OCI-LY1 (cell line): ENCODE measurements at regions not wholly inside any gene's neighbourhood (a gene's known extent, or its start where the extent isn't known, plus 50 kb on each side); places are given as distances from the start of the nearest gene placed in this dataset.

ENCODE experiments used
- EZH2 ChIP-seq: fragments of 200-600 bp; sonication (generic), shearing (Covaris generic); IDR thresholded peaks from 2 replicates; pipeline ENCODE4 v1.8.0; 2017; ENCODE audit warnings: borderline replicate concordance, mixed run types, mild to moderate bottlenecking, antibody characterized with exemption, low read length, moderate library complexity, mixed read lengths
- TF ChIP-seq, protein P1 (sequence below): fragments of 200-600 bp; sonication (generic), shearing (Covaris generic); IDR thresholded peaks from 2 replicates; pipeline ENCODE4 v1.5.1; 2017; ENCODE audit warnings: mild to moderate bottlenecking, antibody characterized with exemption, low read length, moderate library complexity, mixed read lengths

DNA sequence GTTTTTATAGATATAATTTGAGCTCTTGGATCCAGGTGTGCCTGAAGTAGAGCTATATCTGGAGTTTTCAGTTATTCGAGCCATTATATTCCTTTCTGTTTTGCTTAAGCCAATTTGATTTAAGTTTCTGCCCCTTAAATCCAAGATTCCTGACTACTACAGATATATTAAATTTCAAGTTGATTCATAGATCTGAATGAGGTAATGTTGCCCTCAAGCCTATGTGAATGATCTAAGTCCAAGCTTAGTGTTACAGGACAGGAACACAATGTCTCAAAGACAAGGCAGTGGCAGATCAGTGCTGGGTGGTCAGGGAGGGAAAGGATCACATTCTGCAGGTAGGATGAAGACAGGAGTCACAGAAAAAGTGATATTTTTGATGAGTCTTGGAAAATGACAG, 75.7 kb upstream of the CTBP2 start:
- TF ChIP-seq, protein P1, sequence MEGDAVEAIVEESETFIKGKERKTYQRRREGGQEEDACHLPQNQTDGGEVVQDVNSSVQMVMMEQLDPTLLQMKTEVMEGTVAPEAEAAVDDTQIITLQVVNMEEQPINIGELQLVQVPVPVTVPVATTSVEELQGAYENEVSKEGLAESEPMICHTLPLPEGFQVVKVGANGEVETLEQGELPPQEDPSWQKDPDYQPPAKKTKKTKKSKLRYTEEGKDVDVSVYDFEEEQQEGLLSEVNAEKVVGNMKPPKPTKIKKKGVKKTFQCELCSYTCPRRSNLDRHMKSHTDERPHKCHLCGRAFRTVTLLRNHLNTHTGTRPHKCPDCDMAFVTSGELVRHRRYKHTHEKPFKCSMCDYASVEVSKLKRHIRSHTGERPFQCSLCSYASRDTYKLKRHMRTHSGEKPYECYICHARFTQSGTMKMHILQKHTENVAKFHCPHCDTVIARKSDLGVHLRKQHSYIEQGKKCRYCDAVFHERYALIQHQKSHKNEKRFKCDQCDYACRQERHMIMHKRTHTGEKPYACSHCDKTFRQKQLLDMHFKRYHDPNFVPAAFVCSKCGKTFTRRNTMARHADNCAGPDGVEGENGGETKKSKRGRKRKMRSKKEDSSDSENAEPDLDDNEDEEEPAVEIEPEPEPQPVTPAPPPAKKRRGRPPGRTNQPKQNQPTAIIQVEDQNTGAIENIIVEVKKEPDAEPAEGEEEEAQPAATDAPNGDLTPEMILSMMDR = no peak
- TF ChIP-seq EZH2 = no peak
